Esophagus muscularis mucosa (tissue), 4 donors: ENCODE measurements at regions not wholly inside any gene's neighbourhood (a gene's known extent, or its start where the extent isn't known, plus 50 kb on each side); places are given as distances from the start of the nearest gene placed in this dataset.

Experiments
- EP300 ChIP-seq: sonication (generic); formaldehyde crosslinking; IDR thresholded peaks from one replicate; pipeline ENCODE4 v1.6.1; 2017; ENCODE audit warnings: antibody characterized with exemption
- POLR2A ChIP-seq: fragments of 450-650 bp; IDR thresholded peaks from one replicate; pipeline ENCODE4 v1.6.1; 2017; ENCODE audit warnings: antibody characterized with exemption, moderate library complexity, mild to moderate bottlenecking, low read depth
- POLR2AphosphoS5 ChIP-seq, 2 donors: sonication (generic); formaldehyde crosslinking; IDR thresholded peaks; one replicate each; pipeline ENCODE4 v1.6.1; 2017; ENCODE audit warnings: antibody characterized with exemption in 2 of 2
- TF ChIP-seq, protein P1 (sequence below), 3 experiments: fragments of 200-600 bp in 2 of 3; fragments of 450-650 bp in 1 of 3; sonication (generic) in 2 of 3; IDR thresholded peaks; one replicate each; pipeline ENCODE4 v1.5.1; 2017 to 2019; ENCODE audit warnings: antibody characterized with exemption in 3 of 3, mild to moderate bottlenecking in 2 of 3, moderate library complexity in 1 of 3

DNA sequence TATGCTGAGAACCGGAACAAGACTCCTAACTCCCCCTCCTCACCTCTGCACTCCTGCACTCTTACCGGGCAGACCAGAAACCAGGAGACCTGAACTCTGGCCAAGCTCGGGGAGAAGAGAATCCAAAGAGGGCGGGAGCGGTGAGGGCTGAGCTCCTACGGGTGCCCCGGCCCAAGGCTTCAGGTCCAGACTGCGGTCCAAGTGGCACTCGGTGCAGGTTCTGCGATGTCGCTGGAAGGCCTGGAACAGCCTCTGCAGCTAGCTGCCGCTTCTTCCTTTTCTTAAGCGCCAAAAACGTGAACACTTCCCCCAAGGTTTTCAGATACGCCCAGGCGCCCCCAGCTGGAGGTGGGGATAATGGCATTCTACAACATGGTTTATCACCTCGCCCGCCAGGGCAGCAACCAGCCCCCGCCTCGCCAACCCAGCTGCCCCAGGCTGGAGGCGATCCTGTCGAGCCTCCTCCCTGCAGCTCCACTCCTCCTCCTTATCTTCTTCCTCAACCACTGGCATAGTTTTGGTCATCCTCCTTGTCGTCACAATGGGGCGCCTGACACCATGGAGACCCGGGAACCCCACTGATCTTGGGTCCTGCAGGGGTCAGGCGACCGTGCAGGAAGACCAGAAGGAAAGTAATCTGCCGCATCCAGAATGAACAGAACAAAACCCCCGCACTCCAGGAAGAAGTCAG, 1735.9 kb downstream of the TP53TG3F start:
- TF ChIP-seq, protein P1, sequence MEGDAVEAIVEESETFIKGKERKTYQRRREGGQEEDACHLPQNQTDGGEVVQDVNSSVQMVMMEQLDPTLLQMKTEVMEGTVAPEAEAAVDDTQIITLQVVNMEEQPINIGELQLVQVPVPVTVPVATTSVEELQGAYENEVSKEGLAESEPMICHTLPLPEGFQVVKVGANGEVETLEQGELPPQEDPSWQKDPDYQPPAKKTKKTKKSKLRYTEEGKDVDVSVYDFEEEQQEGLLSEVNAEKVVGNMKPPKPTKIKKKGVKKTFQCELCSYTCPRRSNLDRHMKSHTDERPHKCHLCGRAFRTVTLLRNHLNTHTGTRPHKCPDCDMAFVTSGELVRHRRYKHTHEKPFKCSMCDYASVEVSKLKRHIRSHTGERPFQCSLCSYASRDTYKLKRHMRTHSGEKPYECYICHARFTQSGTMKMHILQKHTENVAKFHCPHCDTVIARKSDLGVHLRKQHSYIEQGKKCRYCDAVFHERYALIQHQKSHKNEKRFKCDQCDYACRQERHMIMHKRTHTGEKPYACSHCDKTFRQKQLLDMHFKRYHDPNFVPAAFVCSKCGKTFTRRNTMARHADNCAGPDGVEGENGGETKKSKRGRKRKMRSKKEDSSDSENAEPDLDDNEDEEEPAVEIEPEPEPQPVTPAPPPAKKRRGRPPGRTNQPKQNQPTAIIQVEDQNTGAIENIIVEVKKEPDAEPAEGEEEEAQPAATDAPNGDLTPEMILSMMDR (IDR thresholded peaks at IDR 0.05), result no peak
- TF ChIP-seq POLR2AphosphoS5 (IDR thresholded peaks at IDR 0.05), result no peak
- no peak for TF ChIP-seq POLR2A
- no peak for TF ChIP-seq EP300
